HepG2 (cell line): ENCODE measurements at regions not wholly inside any gene's neighbourhood (a gene's known extent, or its start where the extent isn't known, plus 50 kb on each side); places are given as distances from the start of the nearest gene placed in this dataset.

Source experiments
- ATAC-seq: fragments of 200-7000 bp; cut with Tn5 transposase; 3 replicates; pipeline ENCODE4 v1.9.1; 2020; ENCODE audit warnings: mild to moderate bottlenecking, moderate library complexity
- BruUV-seq: library from RNA; stranded (reverse); fragments of 400-500 nt; replicated peaks from 2 replicates; lab custom pipeline; 2021; lab: Mats Ljungman, UMichigan
- CTCF ChIA-PET: fragments of 300-600 bp; formaldehyde crosslinking; extraction: SDS; loops from one replicate; lab custom pipeline; 2021; ENCODE audit warnings: low total read pairs, inconsistent platforms, low intra/inter-chr PET ratio; lab: Yijun Ruan, JAX
- POLR2A ChIA-PET: fragments of 350-600 bp; sonication (Branson Sonifier 250); formaldehyde crosslinking; loops from one replicate; lab custom pipeline; 2020; ENCODE audit warnings: antibody characterized with exemption, inconsistent platforms; lab: Yijun Ruan, JAX
- DNase-seq: peaks from one replicate; pipeline ENCODE4 v3.0.0-alpha.2; 2015; ENCODE audit warnings: low spot score
- FAIRE-seq: peaks from 3 replicates; lab custom pipeline; 2011; peaks lifted over from hg19 to GRCh38; lab: Jason Lieb, UNC
- H2AFZ ChIP-seq: one replicate; pipeline ENCODE4 v1.6.1; 2011; ENCODE audit warnings: low read length, inconsistent platforms
- H3K27ac ChIP-seq: fragments of 300-600 bp; 3 replicates; pipeline ENCODE4 v1.8.0; 2011; ENCODE audit warnings: mixed run types, mild to moderate bottlenecking, mixed read lengths, low read length, inconsistent platforms; ENCODE audit not compliant: insufficient read depth; ENCODE audit errors: extremely low read length
- H3K27me3 ChIP-seq, 2 experiments: fragments of 200-600 bp in 1 of 2; 2 replicates in 1 of 2; 3 replicates in 1 of 2; pipeline versions ENCODE4 v1.6.0 to v1.8.0; 2011; ENCODE audit warnings: low read length in 2 of 2, mild to moderate bottlenecking in 2 of 2, moderate library complexity in 2 of 2, inconsistent platforms in 1 of 2; ENCODE audit not compliant: insufficient read depth in 2 of 2, control insufficient read depth in 1 of 2
- H3K36me3 ChIP-seq, 2 experiments: fragments of 200-600 bp in 1 of 2; replicated peaks in 1 of 2; 2 replicates in 1 of 2; 3 replicates in 1 of 2; pipeline versions ENCODE4 v1.5.1 to v1.8.0; 2011; ENCODE audit warnings: low read length in 2 of 2, inconsistent platforms in 1 of 2; ENCODE audit not compliant: insufficient read depth in 2 of 2, control insufficient read depth in 1 of 2
- H3K4me1 ChIP-seq: 2 replicates; pipeline ENCODE4 v1.5.1; 2012; ENCODE audit warnings: low read length, inconsistent platforms; ENCODE audit not compliant: insufficient read depth
- H3K4me2 ChIP-seq: 2 replicates; pipeline ENCODE4 v1.6.0; 2011; ENCODE audit warnings: low read depth, low read length, inconsistent platforms
- H3K4me3 ChIP-seq, 3 experiments: fragments of 200-600 bp in 1 of 3; sonication (generic), shearing (Covaris generic) in 1 of 3; replicated peaks in 1 of 3; 2 replicates each; pipeline ENCODE4 v1.5.1; 2011 to 2016; ENCODE audit warnings: low read length in 3 of 3, inconsistent platforms in 2 of 3, low read depth in 2 of 3, mild to moderate bottlenecking in 2 of 3, control low read depth in 1 of 3, mixed read lengths in 1 of 3; ENCODE audit not compliant: insufficient read depth in 1 of 3
- H3K79me2 ChIP-seq: one replicate; pipeline ENCODE4 v1.6.1; 2011; ENCODE audit warnings: low read length, inconsistent platforms; ENCODE audit not compliant: insufficient read depth
- H3K9ac ChIP-seq: 2 replicates; pipeline ENCODE4 v1.6.0; 2011; ENCODE audit warnings: mild to moderate bottlenecking, low read depth, low read length, inconsistent platforms; ENCODE audit not compliant: insufficient read depth
- H3K9me3 ChIP-seq: 2 replicates; pipeline ENCODE4 v1.5.1; 2012; ENCODE audit warnings: mild to moderate bottlenecking, low read length
- H4K20me1 ChIP-seq: 2 replicates; pipeline ENCODE4 v1.6.0; 2011; ENCODE audit warnings: inconsistent platforms, mild to moderate bottlenecking, low read length, moderate library complexity; ENCODE audit not compliant: insufficient read depth
- ATF5 ChIP-seq: sonication (generic); formaldehyde crosslinking; IDR thresholded peaks from 2 replicates; pipeline ENCODE4 v1.4.0; 2020; ENCODE audit warnings: mild to moderate bottlenecking, low read depth, missing genetic modification reagents
- DBP ChIP-seq: sonication (generic); formaldehyde crosslinking; IDR thresholded peaks from 2 replicates; pipeline ENCODE4 v1.4.0; 2020; ENCODE audit warnings: missing genetic modification reagents; ENCODE audit errors: not compliant biosample characterization
- DNMT3B ChIP-seq: conservative IDR thresholded peaks from 2 replicates; pipeline ENCODE4 v1.6.1; 2016; ENCODE audit warnings: missing biosample characterization, control low read depth
- HMG20B ChIP-seq: conservative IDR thresholded peaks from 2 replicates; pipeline ENCODE4 v1.6.1; 2016; ENCODE audit warnings: missing genetic modification reagents, missing compliant biosample characterization
- MAF1 ChIP-seq: sonication (generic); formaldehyde crosslinking; IDR thresholded peaks from 2 replicates; pipeline ENCODE4 v1.5.0; 2020; ENCODE audit warnings: missing genetic modification reagents, borderline replicate concordance
- RAD21 ChIP-seq: fragments of 450-650 bp; formaldehyde crosslinking; IDR thresholded peaks from 2 replicates; pipeline ENCODE4 v1.5.0; 2020; ENCODE audit warnings: mild to moderate bottlenecking
- RAD51 ChIP-seq: fragments of 450-650 bp; IDR thresholded peaks from 2 replicates; pipeline ENCODE4 v1.6.1; 2016; ENCODE audit warnings: borderline replicate concordance
- RCOR2 ChIP-seq: IDR thresholded peaks from 2 replicates; pipeline ENCODE4 v1.6.1; 2016; ENCODE audit warnings: missing biosample characterization, missing genetic modification reagents
- SNAPC4 ChIP-seq: sonication (generic); formaldehyde crosslinking; IDR thresholded peaks from 2 replicates; pipeline ENCODE4 v1.4.0; 2020; ENCODE audit warnings: mild to moderate bottlenecking, missing genetic modification reagents
- SRY ChIP-seq: sonication (generic); formaldehyde crosslinking; IDR thresholded peaks from 2 replicates; pipeline ENCODE4 v1.8.0; 2022; ENCODE audit warnings: mild to moderate bottlenecking, missing genetic modification reagents
- ZBTB37 ChIP-seq: sonication (generic); formaldehyde crosslinking; IDR thresholded peaks from 2 replicates; pipeline ENCODE4 v1.4.0; 2020; ENCODE audit warnings: mild to moderate bottlenecking, missing genetic modification reagents
- ZFP37 ChIP-seq: sonication (generic); formaldehyde crosslinking; IDR thresholded peaks from 2 replicates; pipeline ENCODE4 v1.4.0; 2020; ENCODE audit warnings: missing genetic modification reagents, borderline replicate concordance
- ZNF468 ChIP-seq: sonication (generic); formaldehyde crosslinking; IDR thresholded peaks from 2 replicates; pipeline ENCODE4 v1.8.0; 2022; ENCODE audit warnings: mild to moderate bottlenecking, moderate library complexity, missing genetic modification reagents
- ZNF556 ChIP-seq: sonication (generic); formaldehyde crosslinking; IDR thresholded peaks from 2 replicates; pipeline ENCODE4 v1.4.0; 2020; ENCODE audit warnings: mild to moderate bottlenecking, missing genetic modification reagents, borderline replicate concordance
- ZNF674 ChIP-seq: sonication (generic); formaldehyde crosslinking; IDR thresholded peaks from 2 replicates; pipeline ENCODE4 v1.5.0; 2020; ENCODE audit warnings: low read depth, mild to moderate bottlenecking, missing genetic modification reagents
- WGBS: methylation state at CpG from one replicate; pipeline ENCODE4 v1.1.6; 2017; ENCODE audit warnings: low lambda C conversion rate; 5-methylcytosine and 5-hydroxymethylcytosine counted together
- in situ Hi-C: cut with HindIII; loops from 2 replicates; pipeline ENCODE4 v1.10.0; 2017; ENCODE audit warnings: low pct_unique_long_range_greater_than_20kb; ENCODE audit not compliant: extremely low pct_ligation_motif_present
- intact Hi-C: fragments of 100-400 bp; cut with micrococcal nuclease; formaldehyde crosslinking; loops from one replicate; pipeline ENCODE4 v1.10.0; 2022; ENCODE audit not compliant: unreplicated experiment

- intact Hi-C loops (loop anchor here (1.0 to 5.0 kb wide), 5 partner anchors 64 to 1532 kb away; no protein-coding TSS in a partner anchor), in situ Hi-C loops (loop anchor here (5.0 kb wide), 1 partner anchor 62 kb away; no protein-coding TSS in a partner anchor)
- Histone ChIP-seq H3K36me3 (no peaks in the 10 kb centered on the region), H3K4me2 (no peak overlapping the region), H3K4me3 (no peak overlapping the region), H2AFZ (no peak overlapping the region), H3K9ac (no peak overlapping the region), H3K9me3 (no peaks in the 10 kb centered on the region), H4K20me1 (no peaks in the 10 kb centered on the region), H3K79me2 (no peaks in the 10 kb centered on the region), H3K27ac (no peak overlapping the region), H3K4me1 (no peaks in the 10 kb centered on the region), H3K27me3 (no peaks in the 10 kb centered on the region)
- DNase-seq (no peak), ATAC-seq (no peak), FAIRE-seq (no peak)
- WGBS, result 0% methylated on average over 3 of the region's 3 CpGs
- no peak for TF ChIP-seq ATF5
- TF ChIP-seq ZFP37, result no peak
- TF ChIP-seq ZNF556 (CRISPR knock-in tag), result no peak
- TF ChIP-seq SNAPC4 (CRISPR knock-in tag), result no peak
- TF ChIP-seq RCOR2 (CRISPR knock-in tag), result no peak
- TF ChIP-seq SRY (CRISPR knock-in tag), result no peak
- TF ChIP-seq MAF1 (CRISPR knock-in tag), result no peak
- TF ChIP-seq ZNF674, result no peak
- no peak for TF ChIP-seq RAD51
- no peak for TF ChIP-seq RAD21
- TF ChIP-seq HMG20B, result no peak
- no peak for TF ChIP-seq DBP
- no peak for TF ChIP-seq ZBTB37 (CRISPR knock-in tag)
- TF ChIP-seq ZNF468, result no peak
- no peak for TF ChIP-seq DNMT3B (CRISPR knock-in tag)
- ChIA-PET POLR2A (no interaction called here), CTCF (interaction anchor here (2.1 to 2.7 kb wide), 2 partner anchors 64 to 98 kb away, joined by 19 to 30 read pairs; no protein-coding TSS in a partner anchor)
- BruUV-seq, result no TSS peak
Observed at GRCh38 chr3:187615630-187616029, 54.6 kb downstream of the SST start.
